Hepatocyte (in vitro differentiated cells): ENCODE measurements at regions not wholly inside any gene's neighbourhood (a gene's known extent, or its start where the extent isn't known, plus 50 kb on each side); places are given as distances from the start of the nearest gene placed in this dataset.
A peak's percentile ranks its signal among the peaks of the same experiment; 100 is the strongest.

Experiments
- DNase-seq: peaks from one replicate; pipeline ENCODE4 v3.0.0-alpha.2; 2016; ENCODE audit warnings: low spot score
- H2AFZ ChIP-seq: fragments of 200-600 bp; sonication (generic); 2 replicates; pipeline ENCODE4 v1.6.0; 2016; ENCODE audit warnings: antibody characterized with exemption, mild to moderate bottlenecking
- H3K27ac ChIP-seq: fragments of 200-600 bp; sonication (generic); 2 replicates; pipeline ENCODE4 v1.5.1; 2016; ENCODE audit warnings: mild to moderate bottlenecking
- H3K27me3 ChIP-seq: fragments of 200-600 bp; sonication (generic); 2 replicates; pipeline ENCODE4 v1.6.1; 2016
- H3K36me3 ChIP-seq: fragments of 200-600 bp; sonication (generic); replicated peaks from 2 replicates; pipeline ENCODE4 v1.5.1; 2016; ENCODE audit warnings: low read depth; ENCODE audit not compliant: insufficient read depth
- H3K4me1 ChIP-seq: fragments of 200-600 bp; sonication (generic); 2 replicates; pipeline ENCODE4 v1.5.1; 2016; ENCODE audit warnings: mild to moderate bottlenecking, moderate library complexity; ENCODE audit not compliant: insufficient read depth
- H3K4me2 ChIP-seq: fragments of 200-600 bp; sonication (generic); 2 replicates; pipeline ENCODE4 v1.6.0; 2016
- H3K4me3 ChIP-seq: fragments of 200-600 bp; sonication (generic); 2 replicates; pipeline ENCODE4 v1.5.1; 2016; ENCODE audit warnings: mild to moderate bottlenecking
- H3K79me2 ChIP-seq: fragments of 200-600 bp; sonication (generic); 2 replicates; pipeline ENCODE4 v1.6.0; 2017; ENCODE audit warnings: mild to moderate bottlenecking
- H3K9me2 ChIP-seq: fragments of 200-600 bp; sonication (generic); replicated peaks from 2 replicates; pipeline ENCODE4 v1.6.0; 2017; ENCODE audit warnings: mild to moderate bottlenecking; ENCODE audit not compliant: insufficient read depth
- H3K9me3 ChIP-seq: fragments of 200-600 bp; sonication (generic); 2 replicates; pipeline ENCODE4 v1.5.1; 2016; ENCODE audit warnings: low read depth, mild to moderate bottlenecking
- H4K20me1 ChIP-seq: fragments of 200-600 bp; sonication (generic); 2 replicates; pipeline ENCODE4 v1.6.0; 2016; ENCODE audit warnings: mild to moderate bottlenecking; ENCODE audit not compliant: insufficient read depth, poor library complexity, severe bottlenecking
- EZH2 ChIP-seq: fragments of 200-600 bp; sonication (generic); IDR thresholded peaks from 2 replicates; pipeline ENCODE4 v1.6.1; 2016; ENCODE audit warnings: antibody characterized with exemption, mild to moderate bottlenecking, borderline replicate concordance
- EZH2phosphoT487 ChIP-seq: fragments of 200-600 bp; sonication (generic); IDR thresholded peaks from one replicate; pipeline ENCODE4 v1.6.1; 2018; ENCODE audit warnings: antibody characterized with exemption, mild to moderate bottlenecking, low read depth, moderate library complexity; ENCODE audit not compliant: unreplicated experiment, severe bottlenecking
- WGBS: methylation state at CpG from one replicate; pipeline ENCODE4 v1.1.6; 2016; ENCODE audit warnings: low lambda C conversion rate; ENCODE audit errors: missing lambda C conversion rate; 5-methylcytosine and 5-hydroxymethylcytosine counted together
- TF ChIP-seq, protein P1 (sequence below): fragments of 200-600 bp; sonication (generic); IDR thresholded peaks from 2 replicates; pipeline ENCODE4 v1.5.1; 2016; ENCODE audit warnings: antibody characterized with exemption, mild to moderate bottlenecking; ENCODE audit not compliant: poor library complexity

DNA sequence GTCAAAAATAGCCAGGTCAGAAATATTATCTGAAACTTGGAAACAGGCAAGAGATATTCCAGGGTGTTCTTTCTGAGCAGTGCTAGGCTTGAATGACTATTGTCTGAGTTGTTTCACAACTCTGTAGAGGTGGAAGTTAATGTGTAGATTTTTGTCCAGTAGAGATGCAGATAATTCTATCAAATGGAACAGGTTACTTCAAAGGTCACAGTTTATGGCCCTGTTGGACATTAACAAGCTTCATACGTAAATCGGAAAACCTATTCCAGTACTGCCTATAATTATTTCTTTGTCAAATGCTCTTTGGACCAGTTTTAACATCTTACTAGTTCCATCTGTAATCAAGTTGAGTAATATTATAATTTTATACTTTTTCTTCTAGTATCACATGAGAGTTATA, 1639.4 kb upstream of the TENM3 start:
- TF ChIP-seq, protein P1, sequence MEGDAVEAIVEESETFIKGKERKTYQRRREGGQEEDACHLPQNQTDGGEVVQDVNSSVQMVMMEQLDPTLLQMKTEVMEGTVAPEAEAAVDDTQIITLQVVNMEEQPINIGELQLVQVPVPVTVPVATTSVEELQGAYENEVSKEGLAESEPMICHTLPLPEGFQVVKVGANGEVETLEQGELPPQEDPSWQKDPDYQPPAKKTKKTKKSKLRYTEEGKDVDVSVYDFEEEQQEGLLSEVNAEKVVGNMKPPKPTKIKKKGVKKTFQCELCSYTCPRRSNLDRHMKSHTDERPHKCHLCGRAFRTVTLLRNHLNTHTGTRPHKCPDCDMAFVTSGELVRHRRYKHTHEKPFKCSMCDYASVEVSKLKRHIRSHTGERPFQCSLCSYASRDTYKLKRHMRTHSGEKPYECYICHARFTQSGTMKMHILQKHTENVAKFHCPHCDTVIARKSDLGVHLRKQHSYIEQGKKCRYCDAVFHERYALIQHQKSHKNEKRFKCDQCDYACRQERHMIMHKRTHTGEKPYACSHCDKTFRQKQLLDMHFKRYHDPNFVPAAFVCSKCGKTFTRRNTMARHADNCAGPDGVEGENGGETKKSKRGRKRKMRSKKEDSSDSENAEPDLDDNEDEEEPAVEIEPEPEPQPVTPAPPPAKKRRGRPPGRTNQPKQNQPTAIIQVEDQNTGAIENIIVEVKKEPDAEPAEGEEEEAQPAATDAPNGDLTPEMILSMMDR = no peak
- TF ChIP-seq EZH2 (no peak), EZH2phosphoT487 (no peak)
- no peak for DNase-seq
- Histone ChIP-seq H3K9me2 (no peaks in the 10 kb centered on the region), H3K79me2 (no peaks in the 10 kb centered on the region), H3K36me3 (no peaks in the 10 kb centered on the region), H3K4me1 (no peaks in the 10 kb centered on the region), H2AFZ (no peak overlapping the region), H3K27me3 (no peaks in the 10 kb centered on the region), H3K4me3 (no peak overlapping the region), H4K20me1 (no peaks in the 10 kb centered on the region), H3K9me3 (no peaks in the 10 kb centered on the region), H3K4me2 (no peak overlapping the region), H3K27ac (no peak overlapping the region)
- 59% methylated on average over 2 of the region's 2 CpGs for WGBS

DNA sequence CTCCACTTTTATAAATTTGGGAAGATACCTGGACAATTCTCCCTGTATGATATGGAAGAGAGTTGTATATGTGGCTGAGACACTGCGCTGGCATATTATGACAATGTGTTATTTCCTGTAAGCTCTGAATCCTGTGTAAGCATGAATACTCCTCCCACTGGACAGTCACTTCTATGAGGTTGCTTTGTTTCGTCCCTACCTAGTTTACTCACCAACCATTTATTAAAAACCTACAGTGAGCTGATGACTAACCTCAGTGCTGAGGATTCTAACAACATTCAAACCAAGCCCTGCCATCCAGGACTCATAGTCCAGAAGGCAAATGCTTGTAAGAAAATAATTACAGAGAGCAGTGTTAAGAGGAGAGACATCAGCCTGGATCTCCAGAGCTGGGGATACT, 1632.9 kb upstream of the TENM3 start:
- Histone ChIP-seq H3K27me3 (no peaks in the 10 kb centered on the region), H3K9me2 (no peaks in the 10 kb centered on the region), H3K79me2 (no peaks in the 10 kb centered on the region), H3K4me3 (no peak overlapping the region), H3K4me1 (no peaks in the 10 kb centered on the region), H2AFZ (no peak overlapping the region), H3K36me3 (no peaks in the 10 kb centered on the region), H4K20me1 (no peaks in the 10 kb centered on the region), H3K27ac (no peak overlapping the region), H3K4me2 (no peak overlapping the region), H3K9me3 (no peaks in the 10 kb centered on the region)
- TF ChIP-seq EZH2 (no peak), EZH2phosphoT487 (no peak)
- 86% methylated on average over 2 of the region's 2 CpGs for WGBS
- peak; percentile 16 for DNase-seq

DNA sequence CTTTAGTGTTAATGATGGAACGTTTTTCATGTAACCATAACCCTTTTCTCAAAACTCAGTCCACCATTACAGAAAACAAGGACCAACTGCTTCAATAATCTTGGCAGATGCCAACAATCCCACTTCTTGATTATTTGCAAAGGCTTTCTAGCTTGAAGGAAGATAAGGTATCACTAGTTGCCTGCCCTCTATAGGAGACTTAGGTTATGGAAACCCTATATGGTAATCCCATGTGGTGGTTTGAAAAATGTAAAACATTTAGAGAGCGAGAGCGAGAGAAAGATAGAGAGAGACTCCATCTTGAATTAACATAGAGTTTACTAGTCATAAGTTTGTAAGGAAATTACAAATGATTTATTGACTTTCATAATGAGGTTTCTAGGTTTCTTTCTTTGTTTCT, 1627.5 kb upstream of the TENM3 start:
- Histone ChIP-seq H3K79me2 (no peaks in the 10 kb centered on the region), H3K9me2 (no peaks in the 10 kb centered on the region), H3K4me1 (no peaks in the 10 kb centered on the region), H4K20me1 (no peaks in the 10 kb centered on the region), H3K9me3 (no peaks in the 10 kb centered on the region), H3K36me3 (no peaks in the 10 kb centered on the region), H3K4me2 (no peak overlapping the region), H3K27me3 (no peaks in the 10 kb centered on the region), H3K27ac (no peak overlapping the region), H2AFZ (no peak overlapping the region), H3K4me3 (no peak overlapping the region)
- 83% methylated on average over 3 of the region's 3 CpGs for WGBS
- no peak for TF ChIP-seq EZH2phosphoT487
- TF ChIP-seq, protein P1 = peak; percentile 8
- TF ChIP-seq EZH2 = no peak
- no peak for DNase-seq

DNA sequence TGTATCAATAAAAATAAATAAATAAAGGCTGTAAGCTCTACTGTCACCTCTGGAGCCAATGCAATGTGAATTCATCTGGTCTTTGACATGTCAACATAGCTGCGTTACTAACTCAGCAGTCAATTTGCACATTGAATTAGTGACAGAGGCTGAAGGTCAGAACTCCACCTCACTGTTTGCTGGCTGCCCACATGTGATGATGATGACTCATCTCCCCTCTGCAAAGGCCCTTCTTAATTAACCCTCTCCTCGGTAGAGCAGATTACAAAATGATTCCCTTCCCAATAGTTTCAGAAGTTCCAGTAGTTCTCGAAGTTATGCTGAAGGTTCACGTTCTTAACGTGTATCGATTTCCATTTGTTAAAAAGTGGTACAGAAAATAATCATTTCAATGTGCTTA, 1626.0 kb upstream of the TENM3 start:
- H2AFZ ChIP-seq = no peak overlapping the region
- no peak overlapping the region for H3K4me2 ChIP-seq
- no peaks in the 10 kb centered on the region for H3K9me2 ChIP-seq
- H3K27ac ChIP-seq = no peak overlapping the region
- H3K27me3 ChIP-seq = no peaks in the 10 kb centered on the region
- no peaks in the 10 kb centered on the region for H3K79me2 ChIP-seq
- 64% methylated on average over 6 of the region's 6 CpGs for WGBS
- no peaks in the 10 kb centered on the region for H3K9me3 ChIP-seq
- no peaks in the 10 kb centered on the region for H3K4me1 ChIP-seq
- no peak overlapping the region for H3K4me3 ChIP-seq
- TF ChIP-seq EZH2phosphoT487 (no peak), EZH2 (no peak)
- TF ChIP-seq, protein P1 = no peak
- H3K36me3 ChIP-seq = no peaks in the 10 kb centered on the region
- no peaks in the 10 kb centered on the region for H4K20me1 ChIP-seq
- DNase-seq = peak; percentile 71
